GM19239 (cell line): ENCODE measurements at regions not wholly inside any gene's neighbourhood (a gene's known extent, or its start where the extent isn't known, plus 50 kb on each side); places are given as distances from the start of the nearest gene placed in this dataset.

Source experiments
- DNase-seq: peaks from one replicate; pipeline ENCODE4 v3.0.0; 2011; ENCODE audit warnings: low spot score; ENCODE audit not compliant: insufficient read length
- FAIRE-seq: peaks from 2 replicates; lab custom pipeline; 2011; peaks lifted over from hg19 to GRCh38; lab: Jason Lieb, UNC

GRCh38 chrY:21256820-21257219 is 254.3 kb upstream of the RBMY1B start:
- no peak for DNase-seq

DNA sequence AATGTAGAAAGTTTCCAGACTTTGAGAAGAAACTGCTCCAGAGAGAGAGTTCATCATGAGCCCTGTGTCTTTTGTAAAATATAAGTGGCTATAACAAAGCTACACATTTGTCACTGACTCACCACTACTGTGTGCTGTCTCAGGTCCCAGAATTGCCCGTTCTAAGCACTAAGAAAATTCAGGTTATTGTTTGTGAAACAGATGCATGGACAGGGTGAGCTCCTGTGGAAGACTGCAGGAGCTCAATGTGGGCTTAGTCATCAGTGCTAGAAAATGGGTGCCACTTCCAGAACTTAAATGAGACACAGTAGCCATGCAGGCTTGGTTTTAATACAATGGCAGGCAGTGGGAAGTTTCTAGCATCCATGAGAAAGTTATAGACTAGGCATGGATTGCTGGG is 251.4 kb upstream of the RBMY1B start:
- FAIRE-seq (no peak), DNase-seq (no peak)

More at GRCh38 chrY:21256820-21257219, 254.3 kb upstream of the RBMY1B start:
- no peak for FAIRE-seq

DNA sequence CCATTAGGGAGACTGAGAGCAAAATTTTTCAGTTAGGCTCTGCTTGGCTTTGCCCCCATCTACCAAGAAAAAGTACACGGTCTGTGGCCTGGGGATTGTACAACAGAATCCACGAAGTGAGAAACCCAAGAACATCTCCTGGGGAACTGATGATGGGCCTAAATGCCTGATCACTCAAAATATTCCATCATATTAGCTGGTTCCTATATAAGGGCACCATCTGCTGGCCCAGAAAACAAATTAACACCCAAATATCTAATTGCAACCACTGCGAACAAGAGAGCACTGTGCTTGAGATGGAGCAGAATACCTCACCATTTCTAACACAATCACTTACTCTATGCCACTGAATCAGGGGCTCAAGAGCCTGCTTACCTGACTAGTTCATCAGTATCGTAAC is 250.8 kb upstream of the RBMY1B start:
- DNase-seq, result no peak
- peak; percentile 86 for FAIRE-seq

DNA sequence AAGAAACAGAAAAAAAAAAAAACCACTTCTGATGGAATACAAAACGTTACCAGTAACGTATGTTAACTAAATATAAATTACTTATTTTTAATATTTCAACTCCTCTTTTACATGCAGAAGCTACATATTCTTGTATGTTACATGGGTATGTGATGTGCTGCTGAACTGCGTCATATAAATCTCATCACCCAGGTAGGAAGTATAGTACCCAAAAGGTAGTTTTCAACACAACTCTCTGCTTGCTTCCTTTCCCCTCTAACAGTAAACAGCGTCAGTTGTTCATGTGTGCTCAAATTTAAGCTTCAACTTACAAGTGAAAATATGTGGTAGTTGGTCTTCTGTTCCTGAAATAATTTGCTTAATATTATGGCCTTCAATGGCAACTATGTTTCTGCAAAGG is 250.0 kb upstream of the RBMY1B start:
- no peak for DNase-seq
- no peak for FAIRE-seq

- FAIRE-seq (peak; percentile 31), DNase-seq (no peak)
Observed at GRCh38 chrY:21266751-21267150, 244.4 kb upstream of the RBMY1B start.

DNA sequence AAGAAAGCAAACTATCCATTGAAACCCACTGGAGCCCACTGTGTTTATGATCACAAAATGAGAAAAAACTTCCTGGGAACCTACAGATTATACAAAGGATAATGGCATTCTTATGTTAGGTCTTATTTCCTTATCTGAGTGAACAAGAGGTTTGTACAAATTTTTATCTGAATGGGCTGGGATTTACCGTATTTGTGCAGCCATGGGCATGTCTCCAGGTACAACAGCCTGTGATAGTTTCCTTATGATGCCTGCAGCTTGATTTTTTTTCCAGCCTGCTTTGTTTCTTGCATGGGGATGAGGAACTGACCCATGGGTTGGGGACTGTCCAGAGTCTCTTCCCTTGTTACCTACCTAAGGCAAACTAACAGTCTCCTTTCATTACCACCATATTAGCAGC is 244.0 kb upstream of the RBMY1B start:
- DNase-seq, result no peak
- FAIRE-seq, result no peak

DNA sequence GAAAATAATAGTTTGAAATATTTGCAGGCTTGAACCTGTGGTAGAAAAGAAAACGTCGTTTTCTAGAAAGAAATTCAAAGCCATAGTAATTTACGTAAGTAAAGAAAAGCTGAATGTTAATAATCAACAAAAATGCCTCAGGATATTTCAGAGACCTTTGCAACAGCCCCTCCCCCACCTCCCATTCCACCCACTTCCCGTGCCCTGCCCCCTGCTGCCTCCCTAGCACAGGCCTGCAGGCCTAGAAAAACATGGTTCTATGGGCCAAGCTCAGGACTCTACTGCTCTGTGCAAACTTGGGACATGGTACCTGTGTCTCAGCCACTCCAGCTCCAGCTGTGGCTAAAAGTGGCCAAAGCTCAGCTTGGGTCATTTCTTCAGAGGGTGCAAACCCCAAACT is 223.4 kb upstream of the RBMY1B start:
- DNase-seq (no peak), FAIRE-seq (no peak)

- FAIRE-seq (no peak), DNase-seq (no peak)
Observed at GRCh38 chrY:21288908-21289307, 222.2 kb upstream of the RBMY1B start.

GRCh38 chrY:21295206-21295605 is 215.9 kb upstream of the RBMY1B start:
- DNase-seq, result no peak
- no peak for FAIRE-seq

DNA sequence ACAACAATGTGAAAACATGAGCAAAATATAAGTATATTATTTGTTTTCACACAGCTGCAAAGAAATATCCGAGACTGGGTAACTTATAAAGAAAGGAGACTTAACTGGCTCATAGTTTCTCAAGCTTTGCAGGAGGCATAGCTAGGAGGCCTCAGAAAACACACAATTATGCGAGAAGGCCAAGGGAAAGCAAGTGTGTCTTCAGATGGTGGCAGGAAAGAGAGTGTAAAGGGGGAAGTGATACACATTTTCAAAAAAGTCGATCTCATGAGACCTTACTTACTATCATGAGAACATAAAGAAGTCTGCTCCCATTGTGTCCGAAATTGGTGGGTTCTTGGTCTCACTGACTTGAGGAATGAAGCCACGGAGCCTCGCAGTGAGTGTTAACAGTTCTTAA is 208.9 kb upstream of the RBMY1B start:
- DNase-seq (no peak), FAIRE-seq (peak; percentile 75)

- no peak for FAIRE-seq
- DNase-seq, result no peak
Observed at GRCh38 chrY:21315366-21315765, 195.8 kb upstream of the RBMY1B start.
